SK-N-SH (cell line): ENCODE measurements at regions not wholly inside any gene's neighbourhood (a gene's known extent, or its start where the extent isn't known, plus 50 kb on each side); places are given as distances from the start of the nearest gene placed in this dataset.

Experiments used
- CTCF ChIA-PET: fragments of 300-600, 350-600 bp; formaldehyde crosslinking; extraction: SDS; loops from one replicate; lab custom pipeline; 2021; lab: Yijun Ruan, JAX
- POLR2A ChIA-PET: fragments of 350-600 bp; sonication (Branson Sonifier 250); formaldehyde crosslinking; extraction: SDS; loops from one replicate; lab custom pipeline; 2020; ENCODE audit warnings: antibody characterized with exemption, inconsistent platforms; lab: Yijun Ruan, JAX
- DNase-seq: peaks from one replicate; pipeline ENCODE4 v3.0.0; 2012
- H2AFZ ChIP-seq: fragments of 200-600 bp; sonication (generic); 2 replicates; pipeline ENCODE4 v1.8.1; 2016; ENCODE audit warnings: antibody characterized with exemption, mild to moderate bottlenecking, low read depth
- H3F3A ChIP-seq: fragments of 200-600 bp; sonication (generic); replicated peaks from 2 replicates; pipeline ENCODE3; 2016; ENCODE audit warnings: antibody characterized with exemption, mild to moderate bottlenecking; ENCODE audit not compliant: insufficient read depth
- H3K27ac ChIP-seq, 2 experiments: fragments of 200-500 bp in 1 of 2; fragments of 200-600 bp in 1 of 2; sonication (Bioruptor generic) in 1 of 2; sonication (generic), shearing (Covaris generic) in 1 of 2; 2 replicates each; pipeline versions ENCODE4 v1.5.1 to v1.6.1; 2014 to 2016; ENCODE audit warnings: low read depth in 2 of 2, inconsistent platforms in 1 of 2, low read length in 1 of 2, mild to moderate bottlenecking in 1 of 2, mixed read lengths in 1 of 2
- H3K27me3 ChIP-seq: fragments of 200-600 bp; sonication (generic), shearing (Covaris generic); 2 replicates; pipeline ENCODE4 v1.6.1; 2016; ENCODE audit warnings: mixed run types; ENCODE audit not compliant: insufficient read depth
- H3K36me3 ChIP-seq, 2 experiments: fragments of 200-500 bp in 1 of 2; fragments of 200-600 bp in 1 of 2; sonication (Bioruptor generic) in 1 of 2; sonication (generic) in 1 of 2; replicated peaks in 1 of 2; 2 replicates each; pipeline versions ENCODE3 to v1.5.1; 2014 to 2016; ENCODE audit warnings: low read length in 1 of 2, mild to moderate bottlenecking in 1 of 2; ENCODE audit not compliant: insufficient read depth in 2 of 2, control insufficient read depth in 1 of 2
- H3K4me1 ChIP-seq, 2 experiments: fragments of 200-500 bp in 1 of 2; fragments of 200-600 bp in 1 of 2; sonication (Bioruptor generic) in 1 of 2; sonication (generic), shearing (Covaris generic) in 1 of 2; 2 replicates each; pipeline versions ENCODE4 v1.5.1 to v1.6.1; 2014 to 2016; ENCODE audit warnings: low read depth in 1 of 2, low read length in 1 of 2, mixed run types in 1 of 2; ENCODE audit not compliant: insufficient read depth in 2 of 2, control insufficient read depth in 1 of 2
- H3K4me2 ChIP-seq: fragments of 200-600 bp; sonication (generic), shearing (Covaris generic); 2 replicates; pipeline ENCODE4 v1.6.1; 2017; ENCODE audit warnings: mixed run types
- H3K4me3 ChIP-seq, 2 experiments: fragments of 200-500 bp in 1 of 2; fragments of 200-600 bp in 1 of 2; sonication (Bioruptor generic) in 1 of 2; sonication (generic), shearing (Covaris generic) in 1 of 2; 2 replicates each; pipeline versions ENCODE4 v1.5.1 to v1.8.1; 2014 to 2016; ENCODE audit warnings: low read depth in 2 of 2, inconsistent platforms in 1 of 2, low read length in 1 of 2, mild to moderate bottlenecking in 1 of 2, mixed read lengths in 1 of 2, moderate library complexity in 1 of 2
- H3K79me2 ChIP-seq: fragments of 200-600 bp; sonication (generic); 2 replicates; pipeline ENCODE4 v1.8.1; 2017; ENCODE audit warnings: mild to moderate bottlenecking; ENCODE audit not compliant: insufficient read depth
- H3K9ac ChIP-seq: fragments of 200-600 bp; sonication (generic); 2 replicates; pipeline ENCODE4 v1.6.1; 2017; ENCODE audit warnings: mixed run types
- H3K9me2 ChIP-seq: fragments of 200-600 bp; sonication (generic); 2 replicates; pipeline ENCODE4 v1.6.1; 2017; ENCODE audit warnings: mixed run types
- H3K9me3 ChIP-seq: fragments of 200-600 bp; sonication (generic); 2 replicates; pipeline ENCODE4 v1.6.1; 2017; ENCODE audit warnings: mixed run types, mild to moderate bottlenecking, moderate library complexity
- H4K20me1 ChIP-seq: fragments of 200-600 bp; sonication (generic); 2 replicates; pipeline ENCODE4 v1.6.1; 2017; ENCODE audit warnings: mild to moderate bottlenecking, mixed run types; ENCODE audit not compliant: insufficient read depth
- CHD2 ChIP-seq: fragments of 150-350 bp; IDR thresholded peaks from 2 replicates; pipeline ENCODE4 v1.6.1; 2018; ENCODE audit warnings: low read length; ENCODE audit not compliant: partially characterized antibody
- EP300 ChIP-seq, 2 experiments: IDR thresholded peaks; 2 replicates each; pipeline versions ENCODE4 v1.4.0 to v1.6.1; 2012; ENCODE audit warnings: borderline replicate concordance in 1 of 2, low read depth in 1 of 2, low read length in 1 of 2
- EZH2phosphoT487 ChIP-seq: fragments of 200-600 bp; sonication (generic); IDR thresholded peaks from 2 replicates; pipeline ENCODE4 v1.6.1; 2017; ENCODE audit warnings: low read depth, mixed run types, mild to moderate bottlenecking, antibody characterized with exemption, moderate library complexity, borderline replicate concordance
- FOSL2 ChIP-seq: IDR thresholded peaks from 2 replicates; pipeline ENCODE4 v1.4.0; 2012; ENCODE audit warnings: low read depth, mild to moderate bottlenecking, moderate library complexity, borderline replicate concordance
- FOXM1 ChIP-seq: IDR thresholded peaks from 2 replicates; pipeline ENCODE4 v1.4.0; 2012; ENCODE audit warnings: low read depth, mild to moderate bottlenecking
- GABPA ChIP-seq: IDR thresholded peaks from 2 replicates; pipeline ENCODE4 v1.4.0; 2012; ENCODE audit warnings: low read depth, mild to moderate bottlenecking
- GATA2 ChIP-seq: sonication (generic); formaldehyde crosslinking; IDR thresholded peaks from 2 replicates; pipeline ENCODE4 v1.5.0; 2020; ENCODE audit warnings: mild to moderate bottlenecking, missing genetic modification reagents
- MEF2A ChIP-seq: IDR thresholded peaks from 2 replicates; pipeline ENCODE4 v1.4.0; 2012; ENCODE audit warnings: low read depth, borderline replicate concordance
- MXI1 ChIP-seq: IDR thresholded peaks from 2 replicates; pipeline ENCODE4 v1.6.1; 2012; ENCODE audit warnings: mild to moderate bottlenecking, low read depth, low read length, improper control_type of control experiment
- NRF1 ChIP-seq: IDR thresholded peaks from 2 replicates; pipeline ENCODE4 v1.6.1; 2012; ENCODE audit warnings: low read depth, mild to moderate bottlenecking, low read length
- PBX3 ChIP-seq: IDR thresholded peaks from 2 replicates; pipeline ENCODE4; 2012
- RCOR1 ChIP-seq: fragments of 150-350 bp; IDR thresholded peaks from 2 replicates; pipeline ENCODE4 v1.6.1; 2017; ENCODE audit warnings: antibody characterized with exemption, low read length
- RFX5 ChIP-seq: IDR thresholded peaks from 2 replicates; pipeline ENCODE4 v1.6.1; 2012; ENCODE audit warnings: mild to moderate bottlenecking, improper control_type of control experiment, low read length
- SIN3A ChIP-seq: IDR thresholded peaks from 2 replicates; pipeline ENCODE4 v1.6.1; 2012; ENCODE audit warnings: low read depth, mild to moderate bottlenecking, low read length, moderate library complexity, borderline replicate concordance
- SMC3 ChIP-seq: IDR thresholded peaks from 2 replicates; pipeline ENCODE4 v1.6.1; 2012; ENCODE audit warnings: low read depth, low read length, improper control_type of control experiment
- TAF1 ChIP-seq: IDR thresholded peaks from 2 replicates; pipeline ENCODE4 v1.6.1; 2012; ENCODE audit warnings: low read depth, mild to moderate bottlenecking, low read length, moderate library complexity, borderline replicate concordance
- TCF12 ChIP-seq: IDR thresholded peaks from 2 replicates; pipeline ENCODE4 v1.4.0; 2012
- USF2 ChIP-seq: fragments of 150-350 bp; IDR thresholded peaks from 2 replicates; pipeline ENCODE4 v1.6.1; 2017; ENCODE audit warnings: antibody characterized with exemption, low read length, low read depth, borderline replicate concordance
- YY1 ChIP-seq: IDR thresholded peaks from 2 replicates; pipeline ENCODE4 v1.4.0; 2012; ENCODE audit warnings: low read depth, mild to moderate bottlenecking
- WGBS: methylation state at CpG from one replicate; pipeline ENCODE4 v1.1.6; 2017; ENCODE audit warnings: low lambda C conversion rate; 5-methylcytosine and 5-hydroxymethylcytosine counted together
- TF ChIP-seq, protein P1 (sequence below): fragments of 150-350 bp; IDR thresholded peaks from 2 replicates; pipeline ENCODE4 v1.6.1; 2016; ENCODE audit warnings: mild to moderate bottlenecking, low read depth, low read length

DNA sequence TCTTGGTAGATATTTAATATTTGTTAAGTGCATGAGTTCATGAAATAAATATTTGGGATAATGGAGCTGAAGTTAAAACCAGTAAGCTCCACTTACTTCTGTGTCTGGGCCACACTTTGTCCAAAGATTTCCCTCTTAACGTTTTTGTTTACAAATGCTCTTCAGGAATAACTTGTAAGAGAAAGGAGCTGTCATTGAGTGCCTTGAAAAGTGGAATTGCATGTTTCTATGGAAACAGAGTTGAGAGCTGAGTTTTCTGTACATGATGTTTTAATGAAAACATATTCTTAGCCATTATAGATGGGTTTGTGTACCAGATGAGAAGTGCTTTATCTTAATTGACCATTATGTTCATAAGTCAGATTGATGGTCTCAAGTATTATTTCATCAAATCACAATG lies 1045.4 kb upstream of the EEF2KMT start:
- Histone ChIP-seq H3K27ac (no peak overlapping the region), H3K27me3 (no peaks in the 10 kb centered on the region), H3K4me1 (no peaks in the 10 kb centered on the region), H3K9me2 (no peaks in the 10 kb centered on the region)
- 0% methylated on average over 1 of the region's 1 CpG for WGBS
- no peak for TF ChIP-seq FOSL2
- TF ChIP-seq TCF12: no peak
- no peak for TF ChIP-seq GATA2
- no peak for TF ChIP-seq RCOR1
- TF ChIP-seq YY1: no peak
- no peak for TF ChIP-seq MEF2A
- TF ChIP-seq FOXM1: no peak
- no peak for TF ChIP-seq GABPA
- TF ChIP-seq USF2: no peak
- TF ChIP-seq SIN3A: no peak
- no peak for TF ChIP-seq CHD2
- no peak for TF ChIP-seq TAF1
- no peak for TF ChIP-seq EP300 (IDR thresholded peaks at IDR 0.05; ENCODE audit: borderline replicate concordance in 1 of 2, low read depth in 1 of 2, low read length in 1 of 2)
- no peak for TF ChIP-seq NRF1
- TF ChIP-seq, all 33 proteins: peak for 0
- Histone ChIP-seq H3K4me2 (no peak overlapping the region), H3K9ac (no peak overlapping the region), H3K36me3 (no peaks in the 10 kb centered on the region), H4K20me1 (no peaks in the 10 kb centered on the region), H3F3A (no peaks in the 10 kb centered on the region), H2AFZ (no peak overlapping the region), H3K79me2 (no peaks in the 10 kb centered on the region), H3K9me3 (no peaks in the 10 kb centered on the region; the same call in 1 of the 2 replicates), H3K4me3 (no peak overlapping the region)
- ChIA-PET CTCF (interaction anchor here (1.1 kb wide), 1 partner anchor 36 kb away, joined by 3 read pairs; no protein-coding TSS in a partner anchor), POLR2A (no interaction called here)
- peak; percentile 36 for DNase-seq

GRCh38 chr16:6133009-6133557 lies 1035.5 kb upstream of the EEF2KMT start:
- H3K4me2 ChIP-seq: no peak overlapping the region
- H3K79me2 ChIP-seq: no peaks in the 10 kb centered on the region
- WGBS: 37% methylated on average over 6 of the region's 6 CpGs
- no peaks in the 10 kb centered on the region for H3K9me2 ChIP-seq
- H3K4me3 ChIP-seq: no peak overlapping the region
- no peaks in the 10 kb centered on the region for H3F3A ChIP-seq
- H4K20me1 ChIP-seq: no peaks in the 10 kb centered on the region
- no peak for DNase-seq
- H3K4me1 ChIP-seq: no peaks in the 10 kb centered on the region
- CTCF ChIA-PET: interaction anchor here (1.2 kb wide), 1 partner anchor 18 kb away, joined by 4 read pairs; no protein-coding TSS in a partner anchor
- no peak overlapping the region for H3K9ac ChIP-seq
- no peaks in the 10 kb centered on the region for H3K36me3 ChIP-seq
- H3K27ac ChIP-seq: no peak overlapping the region
- TF ChIP-seq TAF1 (no peak), FOSL2 (no peak), GABPA (no peak), RCOR1 (no peak), SMC3 (no peak), MXI1 (no peak), EZH2phosphoT487 (no peak), TCF12 (no peak), RFX5 (no peak), PBX3 (no peak)
- TF ChIP-seq, protein P1, sequence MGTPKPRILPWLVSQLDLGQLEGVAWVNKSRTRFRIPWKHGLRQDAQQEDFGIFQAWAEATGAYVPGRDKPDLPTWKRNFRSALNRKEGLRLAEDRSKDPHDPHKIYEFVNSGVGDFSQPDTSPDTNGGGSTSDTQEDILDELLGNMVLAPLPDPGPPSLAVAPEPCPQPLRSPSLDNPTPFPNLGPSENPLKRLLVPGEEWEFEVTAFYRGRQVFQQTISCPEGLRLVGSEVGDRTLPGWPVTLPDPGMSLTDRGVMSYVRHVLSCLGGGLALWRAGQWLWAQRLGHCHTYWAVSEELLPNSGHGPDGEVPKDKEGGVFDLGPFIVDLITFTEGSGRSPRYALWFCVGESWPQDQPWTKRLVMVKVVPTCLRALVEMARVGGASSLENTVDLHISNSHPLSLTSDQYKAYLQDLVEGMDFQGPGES: no peak
- TF ChIP-seq, all 33 proteins: peak for 0
- Histone ChIP-seq H3K9me3 (peaks cover 3% of the 10 kb centered on the region; the same call in 1 of the 2 replicates), H2AFZ (no peak overlapping the region), H3K27me3 (no peaks in the 10 kb centered on the region)
- POLR2A ChIA-PET: no interaction called here
